ENCODE measurements at regions not wholly inside any gene's neighbourhood (a gene's known extent, or its start where the extent isn't known, plus 50 kb on each side); places are given as distances from the start of the nearest gene placed in this dataset.

DNA sequence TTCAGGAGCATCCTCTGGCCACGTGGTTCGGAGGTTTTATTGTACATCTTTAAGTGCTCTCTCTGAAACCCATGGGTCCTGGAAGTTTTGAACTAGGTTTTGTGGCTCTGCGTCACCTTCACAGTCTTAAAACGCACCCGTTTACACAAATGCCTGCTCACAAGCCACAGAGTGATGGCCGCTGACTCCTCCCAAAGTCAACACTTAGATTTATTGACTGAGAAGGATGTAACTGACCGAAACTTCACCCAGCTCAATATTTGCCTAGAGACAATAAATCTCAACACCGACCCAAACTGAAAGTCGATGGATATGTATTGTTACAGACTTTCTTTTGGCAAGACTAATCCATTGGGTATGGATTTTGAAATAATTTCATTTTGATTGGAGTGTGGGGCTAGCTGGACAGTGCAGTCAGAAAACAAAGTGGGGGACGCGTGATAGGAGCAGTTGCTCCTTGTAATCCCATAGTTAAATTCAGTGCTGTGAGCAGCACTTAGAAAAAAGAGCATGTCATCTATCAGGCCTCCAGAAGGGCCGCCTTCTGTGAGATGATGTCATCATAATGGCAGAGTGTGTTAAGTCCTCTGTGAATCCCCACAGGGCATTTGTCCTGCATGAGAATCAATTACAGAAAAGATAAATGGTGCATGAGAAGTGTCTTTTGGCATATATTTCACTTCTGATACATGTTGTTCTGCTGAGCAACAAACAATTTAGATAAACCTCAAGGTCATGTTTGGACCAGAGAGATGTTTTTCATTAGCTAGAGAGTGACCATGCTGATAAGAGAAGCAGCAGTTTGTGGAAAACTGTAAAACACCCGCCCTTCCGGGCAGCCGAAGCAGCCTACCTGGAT is 183.7 kb downstream of the INO80D start:
- DNase-seq (ENCODE audit: low read depth) = no peak

DNA sequence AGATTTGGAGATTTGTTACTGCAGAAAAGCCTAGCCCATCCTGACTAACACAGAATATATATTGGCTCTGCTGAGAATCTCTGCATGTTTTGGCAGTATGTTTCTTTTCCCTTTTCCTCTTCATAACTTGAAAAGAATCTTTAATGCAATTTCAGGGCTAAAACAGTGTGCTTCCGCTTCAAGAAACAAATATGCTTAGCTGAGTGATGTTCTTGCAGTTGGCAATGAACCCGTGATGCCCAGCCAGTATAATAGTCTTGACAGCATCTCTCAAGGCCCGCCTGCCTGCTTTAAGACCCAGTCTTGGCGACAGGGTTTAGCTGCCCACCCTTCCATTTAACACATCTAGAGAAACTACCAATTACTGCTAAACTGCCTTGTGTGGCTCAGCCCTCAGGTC is 184.5 kb downstream of the INO80D start:
- DNase-seq (ENCODE audit: low read depth) = no peak

GRCh38 chr2:205898744-205899143 is 187.2 kb downstream of the INO80D start:
- DNase-seq (ENCODE audit: low read depth) = no peak

DNA sequence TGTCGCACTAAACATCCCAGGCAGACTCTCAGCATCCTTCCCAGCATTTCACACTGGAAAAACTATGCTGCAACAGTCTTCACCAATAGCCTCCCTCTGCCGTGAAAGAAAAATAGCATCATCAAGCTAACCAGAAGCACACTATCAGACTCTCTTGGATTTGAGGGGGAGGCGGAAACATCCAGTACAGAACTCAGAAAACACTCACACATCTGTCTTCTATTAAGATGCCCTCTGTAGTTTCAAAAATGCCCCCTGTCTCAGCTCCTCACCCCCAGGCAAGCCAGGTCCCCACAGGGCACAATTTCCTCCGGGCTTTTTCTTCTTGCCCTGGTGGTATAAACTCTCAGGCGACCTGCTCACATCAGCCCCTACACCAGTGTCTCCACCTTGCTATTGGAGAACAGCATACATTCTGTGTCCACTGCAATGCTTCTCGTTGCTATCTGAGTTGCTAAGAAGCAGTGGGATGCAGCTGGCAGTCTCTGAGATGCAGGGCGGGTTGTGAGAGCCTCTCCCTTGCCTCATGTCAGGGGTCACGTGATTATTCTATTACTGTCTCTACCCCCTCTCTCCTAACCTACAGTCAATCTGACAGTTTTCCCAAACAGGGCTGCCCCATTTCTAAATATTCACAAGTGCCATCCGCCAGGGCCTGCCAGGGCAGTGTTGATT is 189.9 kb downstream of the INO80D start:
- DNase-seq (ENCODE audit: low read depth) = no peak

GRCh38 chr2:205892665-205893259 is 193.2 kb downstream of the INO80D start:
- no peak for DNase-seq (ENCODE audit: low read depth)

DNA sequence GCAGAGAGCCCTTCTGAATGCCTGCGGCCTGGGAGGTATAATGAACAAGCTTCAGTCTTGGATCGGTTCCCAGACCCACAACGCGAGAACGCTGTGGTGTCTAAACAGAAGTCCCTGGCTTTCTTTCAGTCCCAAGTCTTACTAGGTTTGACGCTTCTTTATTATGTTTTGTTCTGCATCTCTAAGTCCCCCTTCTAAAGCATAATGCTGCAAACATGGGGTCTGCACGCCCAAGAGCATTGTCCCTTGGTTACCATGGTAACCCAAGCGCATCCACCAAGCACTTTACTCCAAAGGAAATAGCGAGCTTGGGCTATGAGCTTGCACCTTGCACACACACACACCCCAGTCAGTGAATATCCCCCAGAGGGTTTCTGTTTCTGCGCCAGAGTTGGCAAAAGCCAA is 193.7 kb downstream of the INO80D start:
- no peak for DNase-seq (ENCODE audit: low read depth)

- no peak for DNase-seq (ENCODE audit: low read depth)
Measured at GRCh38 chr2:205889114-205889513, 196.9 kb downstream of the INO80D start.

DNA sequence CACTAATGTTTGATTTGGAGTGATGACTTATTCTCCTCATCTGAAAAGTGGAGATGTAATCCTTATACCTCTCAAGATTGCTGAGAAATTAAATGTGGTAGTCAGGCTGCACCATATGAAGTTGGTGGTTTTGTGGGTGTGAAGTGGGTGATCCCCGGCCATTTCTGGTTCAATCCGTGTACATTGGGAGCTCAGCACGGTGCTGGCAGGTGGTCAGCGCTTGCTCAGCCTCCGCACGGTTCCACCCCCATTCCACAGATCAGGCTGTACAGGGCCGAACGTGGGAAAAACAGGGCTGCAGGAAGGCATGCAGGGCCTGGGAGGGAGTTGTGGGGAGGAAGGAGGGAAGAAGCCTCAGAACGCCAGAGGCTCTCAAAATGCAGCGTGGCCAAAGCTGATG is 198.3 kb downstream of the INO80D start:
- DNase-seq (ENCODE audit: low read depth) = no peak

GRCh38 chr2:205885492-205886099 is 200.4 kb downstream of the INO80D start:
- DNase-seq (ENCODE audit: low read depth) = peak; percentile 18

DNA sequence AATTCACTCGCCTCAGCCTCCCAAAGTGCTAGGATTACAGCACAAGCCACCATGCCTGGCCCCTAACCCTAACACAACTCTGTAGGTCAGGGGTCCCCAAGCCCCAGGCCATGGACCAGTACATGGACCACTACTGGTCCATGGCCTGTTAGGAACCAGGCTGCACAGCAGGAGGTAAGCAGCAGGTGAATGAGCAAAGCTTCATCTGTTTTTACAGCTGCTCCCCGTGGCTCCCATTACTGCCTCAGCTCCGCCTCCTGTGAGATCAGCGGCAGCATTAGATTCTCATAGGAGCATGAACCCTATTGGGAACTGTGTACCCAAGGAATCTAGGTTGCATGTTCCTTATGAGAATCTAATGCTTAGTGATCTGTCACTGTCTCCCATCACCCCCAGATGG is 201.7 kb downstream of the NRP2 start:
- no peak for DNase-seq (ENCODE audit: low read depth)

DNA sequence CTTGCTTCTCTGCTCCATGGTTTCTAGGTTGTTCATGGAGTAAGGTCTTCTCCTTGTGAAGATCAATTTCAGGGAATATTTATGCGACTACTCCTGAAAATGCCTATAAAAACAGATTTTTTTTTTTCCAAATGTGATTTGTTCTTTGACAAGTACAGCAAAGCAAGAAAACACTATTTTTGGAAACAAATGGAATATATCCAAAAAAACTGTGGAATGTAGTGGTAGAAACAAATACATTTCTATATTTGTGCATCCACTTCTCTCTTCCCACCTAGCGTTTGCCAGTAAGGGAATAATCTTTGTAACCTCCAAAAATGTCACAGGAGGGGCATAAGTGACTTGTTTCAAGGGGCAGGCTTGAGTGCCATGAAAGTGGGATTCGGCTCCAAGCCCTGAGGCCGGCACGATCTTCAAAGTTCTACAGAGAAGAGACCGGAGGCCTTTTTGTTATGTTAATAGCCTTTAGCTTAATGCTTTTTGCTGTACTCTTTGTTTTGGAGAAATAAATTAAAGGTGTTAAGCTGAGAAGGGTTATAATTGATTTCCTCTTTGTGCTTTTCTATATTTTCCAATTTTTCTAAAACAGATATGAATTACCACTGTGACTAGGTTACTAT is 200.6 kb downstream of the NRP2 start:
- no peak for DNase-seq (ENCODE audit: low read depth)

GRCh38 chr2:205880048-205880447 is 197.7 kb downstream of the NRP2 start:
- no peak for DNase-seq (ENCODE audit: low read depth)

- no peak for DNase-seq (ENCODE audit: low read depth)
Measured at GRCh38 chr2:205878999-205879762, 196.9 kb downstream of the NRP2 start.

DNA sequence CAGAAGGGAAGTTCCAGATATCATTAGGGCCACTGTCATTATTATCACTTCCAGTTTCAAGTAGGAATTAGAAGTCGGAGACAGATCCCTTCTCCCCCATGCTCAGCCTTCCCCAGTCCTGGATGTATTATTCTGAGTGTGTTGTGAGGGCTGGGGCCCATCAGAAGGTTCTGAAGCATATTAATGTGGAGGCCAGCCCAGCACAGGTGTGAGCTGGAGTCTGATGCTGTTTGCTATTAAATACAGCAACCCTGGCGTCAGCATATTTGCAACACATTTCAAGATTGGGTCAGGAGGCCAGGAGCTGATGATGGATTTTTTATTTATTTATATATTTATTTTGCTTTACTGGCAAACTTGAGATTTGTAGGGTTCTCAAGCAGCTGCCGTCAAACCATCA is 195.2 kb downstream of the NRP2 start:
- DNase-seq (ENCODE audit: low read depth) = no peak

GRCh38 chr2:205876127-205876526 is 193.8 kb downstream of the NRP2 start:
- no peak for DNase-seq (ENCODE audit: low read depth)

DNA sequence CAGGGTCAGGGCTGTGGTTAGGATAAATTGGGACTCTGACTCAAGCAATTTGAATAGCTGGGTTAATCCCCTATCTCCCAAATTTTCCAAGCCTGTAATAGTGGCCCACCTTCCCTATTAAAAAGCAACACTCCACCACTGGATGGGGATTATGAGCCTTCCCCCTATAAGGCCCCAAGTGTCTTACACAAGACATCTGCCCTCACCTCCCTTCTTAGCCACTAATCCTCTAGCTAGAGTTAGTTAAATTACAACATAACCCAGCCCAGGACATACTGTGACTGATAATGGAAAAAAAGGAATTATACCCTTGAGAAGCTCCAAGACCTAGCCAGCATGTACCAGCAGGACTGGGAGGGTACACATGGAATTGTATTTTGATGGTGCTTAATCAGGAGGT is 190.4 kb downstream of the NRP2 start:
- no peak for DNase-seq (ENCODE audit: low read depth)

DNA sequence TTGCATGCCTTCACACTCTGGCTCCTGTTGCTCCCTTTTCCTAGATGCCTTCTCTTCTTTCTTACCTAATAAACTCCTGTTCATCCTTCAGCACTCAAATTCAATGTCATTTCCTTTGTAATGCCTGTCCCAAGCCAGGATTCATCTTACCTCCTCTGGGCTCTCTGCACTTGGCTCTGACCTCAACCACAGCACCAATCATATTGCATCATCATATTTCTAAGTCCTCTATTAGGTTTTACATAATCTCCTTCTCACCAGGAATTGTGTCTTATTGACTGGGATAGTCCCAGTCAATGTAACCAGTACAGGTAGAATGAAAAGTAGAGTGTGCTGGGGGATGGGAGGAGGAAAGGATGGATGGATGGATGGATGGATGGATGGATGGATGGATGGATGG is 187.1 kb downstream of the NRP2 start:
- no peak for DNase-seq (ENCODE audit: low read depth)

DNA sequence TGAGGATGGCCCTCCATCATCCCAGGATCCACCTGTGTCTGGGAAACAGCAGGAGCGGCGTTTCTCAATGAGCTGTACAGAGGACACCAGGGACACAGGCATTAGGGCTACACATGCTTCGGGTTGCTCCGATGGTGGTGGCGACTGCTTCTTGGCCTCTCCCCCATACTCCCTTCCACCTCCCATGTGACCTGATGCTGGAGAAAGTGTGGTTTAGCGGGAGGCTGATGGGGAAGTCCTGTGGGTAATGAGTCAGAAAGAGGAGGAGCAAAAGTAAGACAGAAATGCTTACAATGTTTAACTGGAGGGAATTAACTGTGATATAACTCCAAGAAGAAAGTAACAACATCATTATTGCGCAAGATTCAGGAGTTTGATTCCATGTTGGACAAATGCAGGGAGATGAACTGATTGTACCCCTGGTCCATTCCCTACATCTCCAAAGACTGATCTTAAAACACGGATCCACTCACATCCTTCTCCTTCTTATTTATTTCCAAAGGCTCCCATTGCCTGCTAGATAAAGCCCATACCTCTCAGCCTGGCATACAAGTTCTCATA is 186.6 kb downstream of the NRP2 start:
- no peak for DNase-seq (ENCODE audit: low read depth)

DNA sequence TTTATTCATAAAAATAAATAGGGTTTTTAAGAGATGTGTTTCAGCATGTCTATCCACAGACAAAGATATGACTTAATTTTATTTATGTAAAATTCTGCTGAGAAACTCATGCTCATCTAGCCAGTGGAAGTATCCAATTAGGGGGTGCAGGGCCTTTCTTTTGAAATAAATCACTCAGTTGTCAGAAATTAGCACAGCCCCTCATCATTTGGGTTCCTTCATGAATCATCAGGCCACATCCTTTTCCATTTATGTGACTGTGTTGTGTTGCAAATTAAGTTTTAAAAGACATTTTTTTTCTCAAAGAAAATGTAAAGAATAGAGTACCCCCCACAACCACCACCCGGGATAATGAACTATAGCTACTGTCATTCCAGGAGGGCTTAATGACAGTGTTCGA is 185.8 kb downstream of the NRP2 start:
- no peak for DNase-seq (ENCODE audit: low read depth)

DNA sequence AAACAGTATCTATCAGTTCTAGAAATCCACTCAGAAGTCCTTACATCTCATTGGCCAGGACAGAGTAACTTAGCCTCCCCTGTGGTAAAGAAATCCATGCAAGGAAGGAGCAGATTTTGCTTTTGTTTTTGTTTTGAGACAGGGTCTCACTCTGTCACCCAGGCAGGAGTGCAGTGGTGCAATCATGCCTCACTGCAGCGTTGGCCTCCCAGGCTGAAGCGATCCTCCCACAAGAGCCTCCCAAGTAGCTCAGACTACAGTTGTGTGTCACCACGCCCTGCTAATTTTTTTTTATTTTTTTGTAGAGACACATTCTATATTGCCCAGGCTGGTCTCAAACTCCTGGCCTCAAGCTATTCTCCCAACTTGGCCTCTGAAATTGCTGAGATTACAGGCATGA is 185.1 kb downstream of the NRP2 start:
- no peak for DNase-seq (ENCODE audit: low read depth)

GRCh38 chr2:205865905-205866441 is 183.7 kb downstream of the NRP2 start:
- DNase-seq (ENCODE audit: low read depth) = no peak

Data from stimulated activated CD8-positive, alpha-beta memory T cell treated with anti-CD3 and anti-CD28 coated beads, Interleukin-12 subunit alpha, Interleukin-12 subunit beta, amount 100 ng/mL, for 1 hour (primary cell).